Lower leg skin (tissue), 4 donors: ENCODE measurements at regions not wholly inside any gene's neighbourhood (a gene's known extent, or its start where the extent isn't known, plus 50 kb on each side); places are given as distances from the start of the nearest gene placed in this dataset.

Experiments
- DNase-seq, 2 donors: peaks; one replicate each; pipeline ENCODE4 v3.0.0-alpha.2; 2019; ENCODE audit warnings: low spot score in 2 of 2
- H3K4me3 ChIP-seq: fragments of 200-600 bp; sonication (generic); 2 replicates; pipeline ENCODE4 v1.5.1; 2017; ENCODE audit warnings: mild to moderate bottlenecking, low read depth; ENCODE audit not compliant: poor library complexity, severe bottlenecking
- POLR2A ChIP-seq, 2 donors: fragments of 450-650 bp; IDR thresholded peaks; one replicate each; pipeline ENCODE4 v1.6.1; 2016 to 2017; ENCODE audit warnings: antibody characterized with exemption in 2 of 2, mild to moderate bottlenecking in 1 of 2, moderate library complexity in 1 of 2
- WGBS, 2 donors: methylation state at CpG; one replicate each; pipeline ENCODE4 v1.1.5; 2018; 5-methylcytosine and 5-hydroxymethylcytosine counted together
- intact Hi-C: fragments of 100-400 bp; cut with DNase I; formaldehyde crosslinking; loops from one replicate; pipeline ENCODE4 v1.15.0; 2023; ENCODE audit warnings: low total_unique reads
- TF ChIP-seq, protein P1 (sequence below), 3 donors: fragments of 450-650 bp; IDR thresholded peaks; one replicate each; pipeline ENCODE4 v1.5.1; 2016; ENCODE audit warnings: antibody characterized with exemption in 3 of 3, mild to moderate bottlenecking in 3 of 3, moderate library complexity in 2 of 3

DNA sequence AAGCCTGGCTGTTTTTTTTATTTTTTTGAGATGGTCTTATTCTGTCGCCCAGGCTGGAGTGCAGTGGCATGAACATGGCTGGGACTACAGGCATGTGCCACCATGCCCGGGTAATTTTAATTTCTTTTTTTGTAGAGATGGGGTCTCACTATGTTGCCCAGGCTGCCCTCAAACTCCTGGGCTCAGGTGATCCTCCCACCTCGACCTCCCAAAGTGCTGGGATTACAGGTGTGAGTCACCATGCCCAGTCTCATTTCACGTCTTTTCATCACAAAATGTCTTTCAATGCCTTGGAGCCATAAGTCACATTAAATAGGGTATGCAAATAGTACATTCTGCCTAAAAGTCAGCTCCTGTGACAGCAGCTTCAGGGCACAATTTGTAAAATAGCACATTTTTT is 52.8 kb downstream of the SOX2 start:
- 74 to 81% methylated on average over 4 of the region's 4 CpGs for WGBS, 2 donors
- DNase-seq, result no peak
- no peak for TF ChIP-seq POLR2A (IDR thresholded peaks at IDR 0.05)
- TF ChIP-seq, protein P1, sequence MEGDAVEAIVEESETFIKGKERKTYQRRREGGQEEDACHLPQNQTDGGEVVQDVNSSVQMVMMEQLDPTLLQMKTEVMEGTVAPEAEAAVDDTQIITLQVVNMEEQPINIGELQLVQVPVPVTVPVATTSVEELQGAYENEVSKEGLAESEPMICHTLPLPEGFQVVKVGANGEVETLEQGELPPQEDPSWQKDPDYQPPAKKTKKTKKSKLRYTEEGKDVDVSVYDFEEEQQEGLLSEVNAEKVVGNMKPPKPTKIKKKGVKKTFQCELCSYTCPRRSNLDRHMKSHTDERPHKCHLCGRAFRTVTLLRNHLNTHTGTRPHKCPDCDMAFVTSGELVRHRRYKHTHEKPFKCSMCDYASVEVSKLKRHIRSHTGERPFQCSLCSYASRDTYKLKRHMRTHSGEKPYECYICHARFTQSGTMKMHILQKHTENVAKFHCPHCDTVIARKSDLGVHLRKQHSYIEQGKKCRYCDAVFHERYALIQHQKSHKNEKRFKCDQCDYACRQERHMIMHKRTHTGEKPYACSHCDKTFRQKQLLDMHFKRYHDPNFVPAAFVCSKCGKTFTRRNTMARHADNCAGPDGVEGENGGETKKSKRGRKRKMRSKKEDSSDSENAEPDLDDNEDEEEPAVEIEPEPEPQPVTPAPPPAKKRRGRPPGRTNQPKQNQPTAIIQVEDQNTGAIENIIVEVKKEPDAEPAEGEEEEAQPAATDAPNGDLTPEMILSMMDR (IDR thresholded peaks at IDR 0.05), result no peak
- no peak overlapping the region for H3K4me3 ChIP-seq
- intact Hi-C loops, result no loop called here

DNA sequence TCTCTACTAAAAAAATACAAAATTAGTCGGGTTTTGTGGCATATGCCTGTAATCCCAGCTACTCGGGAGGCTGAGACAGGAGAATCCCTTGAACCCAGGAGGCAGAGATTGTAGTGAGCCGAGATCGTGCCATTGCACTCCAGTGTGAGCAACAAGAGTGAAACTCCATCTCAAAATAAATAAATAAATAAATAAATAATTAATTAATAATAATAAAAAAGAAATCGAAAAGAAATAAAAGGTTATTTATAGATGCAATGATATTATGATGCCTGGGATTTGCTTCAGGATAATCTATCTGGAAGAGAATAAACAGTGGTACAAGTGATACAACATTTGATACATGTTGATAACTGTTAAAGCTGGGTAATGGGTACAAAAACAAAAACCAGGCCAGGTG is 58.6 kb downstream of the SOX2 start:
- intact Hi-C loops, result no loop called here
- no peak overlapping the region for H3K4me3 ChIP-seq
- TF ChIP-seq, protein P1 (IDR thresholded peaks at IDR 0.05), result no peak
- no peak for TF ChIP-seq POLR2A (IDR thresholded peaks at IDR 0.05)
- 88 to 91% methylated on average over 5 of the region's 5 CpGs for WGBS, 2 donors
- no peak for DNase-seq

DNA sequence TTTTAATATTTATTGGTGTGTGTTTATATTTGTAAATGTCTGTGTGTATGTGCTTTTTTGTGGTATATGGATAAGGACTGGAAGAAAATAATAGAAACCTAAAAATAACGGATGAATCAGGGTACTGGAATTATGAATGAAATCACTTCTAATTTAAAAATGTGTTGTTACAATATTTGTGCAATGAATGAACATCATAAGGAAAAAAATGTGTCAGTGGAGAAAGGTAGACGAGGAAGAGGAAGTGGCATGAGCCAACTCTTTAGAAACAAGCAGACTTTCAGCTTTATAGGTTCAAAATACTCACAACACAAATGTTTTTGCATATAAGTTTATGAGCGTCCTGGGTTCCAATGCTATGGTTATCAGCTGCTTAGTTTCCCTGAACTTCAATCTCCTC is 59.4 kb downstream of the SOX2 start:
- no peak overlapping the region for H3K4me3 ChIP-seq
- TF ChIP-seq, protein P1 (IDR thresholded peaks at IDR 0.05), result no peak
- TF ChIP-seq POLR2A (IDR thresholded peaks at IDR 0.05), result no peak
- 66 to 67% methylated on average over 3 of the region's 3 CpGs for WGBS, 2 donors
- intact Hi-C loops, result no loop called here
- DNase-seq, result no peak

DNA sequence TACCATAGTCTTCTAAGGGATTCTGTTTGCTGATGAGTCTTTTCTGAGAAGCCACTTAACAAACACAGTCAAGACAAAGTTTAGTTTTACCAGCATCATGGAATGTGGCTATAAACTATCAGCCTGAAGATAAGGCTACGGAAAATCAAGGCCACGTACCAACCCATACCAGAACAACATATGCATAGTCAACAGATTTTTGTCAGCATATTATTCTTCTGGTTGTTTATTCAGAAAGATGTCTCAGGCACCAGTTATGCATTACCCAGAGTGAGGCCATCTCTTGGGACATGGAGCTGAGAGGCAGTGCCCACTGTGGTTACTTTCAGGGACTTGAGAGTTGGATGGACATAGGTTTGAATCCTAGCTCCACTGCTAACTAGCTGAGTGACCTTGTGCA is 60.4 kb downstream of the SOX2 start:
- H3K4me3 ChIP-seq, result no peak overlapping the region
- no peak for TF ChIP-seq POLR2A (IDR thresholded peaks at IDR 0.05)
- TF ChIP-seq, protein P1 (IDR thresholded peaks at IDR 0.05), result no peak
- 59 to 84% methylated on average over 2 of the region's 2 CpGs for WGBS, 2 donors
- intact Hi-C loops, result no loop called here
- DNase-seq, result no peak

DNA sequence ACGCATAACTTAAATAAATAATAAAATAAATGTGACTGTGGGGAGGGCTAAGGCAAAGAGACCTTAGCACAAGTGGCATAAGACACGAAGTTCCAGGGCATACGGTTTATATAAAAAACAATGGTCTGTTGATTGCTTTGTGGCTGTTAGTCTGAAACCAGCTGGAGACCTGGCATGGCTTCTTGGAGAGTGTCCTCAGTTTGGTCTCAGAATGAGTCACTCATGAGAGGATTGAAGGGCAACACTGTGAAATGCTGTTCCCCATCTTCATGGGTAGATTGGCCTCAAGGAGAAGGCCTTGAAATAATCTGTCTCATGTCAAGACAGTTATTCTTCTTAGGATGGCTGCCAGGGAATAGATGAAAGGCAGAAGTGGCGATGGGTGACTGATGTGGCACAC is 62.2 kb downstream of the SOX2 start:
- no peak overlapping the region for H3K4me3 ChIP-seq
- TF ChIP-seq, protein P1 (IDR thresholded peaks at IDR 0.05), result no peak
- TF ChIP-seq POLR2A (IDR thresholded peaks at IDR 0.05), result no peak
- 67 to 74% methylated on average over 4 of the region's 4 CpGs for WGBS, 2 donors
- DNase-seq, result no peak
- intact Hi-C loops, result no loop called here

DNA sequence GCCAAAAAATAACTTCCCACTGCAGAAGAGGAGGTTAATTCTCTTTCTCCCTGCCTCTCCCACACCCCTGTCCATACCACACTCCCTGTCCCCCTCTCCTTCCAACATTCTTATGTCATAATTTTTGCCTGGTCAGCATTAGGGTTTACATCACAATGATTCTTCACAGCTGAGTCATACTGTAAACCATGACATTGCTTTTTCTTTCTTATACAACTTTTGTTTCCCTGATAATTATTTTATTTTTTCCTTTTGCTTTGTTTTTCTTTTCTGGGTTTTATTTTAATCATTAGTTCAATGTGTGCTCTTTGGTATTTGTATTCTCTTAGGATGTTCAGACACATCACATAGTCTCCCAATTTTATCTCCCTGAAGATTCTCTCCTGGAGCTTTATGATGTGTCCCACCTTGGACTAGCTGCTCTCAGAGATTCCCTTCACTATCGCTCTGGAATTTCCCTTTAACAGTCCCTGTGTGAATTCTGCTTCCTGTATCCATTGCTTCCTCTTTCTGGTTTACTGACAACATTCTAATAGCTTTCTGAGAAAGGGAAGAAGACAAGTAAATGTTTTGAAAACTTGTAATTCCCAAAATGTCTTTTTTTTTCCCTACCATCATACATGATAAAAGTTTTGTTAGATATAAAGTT is 70.7 kb downstream of the SOX2 start:
- intact Hi-C loops, result no loop called here
- H3K4me3 ChIP-seq, result no peak overlapping the region
- WGBS, 2 donors, result 31 to 33% methylated on average over 1 of the region's 1 CpG
- DNase-seq, result no peak
- no peak for TF ChIP-seq POLR2A (IDR thresholded peaks at IDR 0.05)
- TF ChIP-seq, protein P1 (IDR thresholded peaks at IDR 0.05), result no peak
